Central memory CD8-positive, alpha-beta T cell (primary cell): ENCODE measurements at regions not wholly inside any gene's neighbourhood (a gene's known extent, or its start where the extent isn't known, plus 50 kb on each side); places are given as distances from the start of the nearest gene placed in this dataset.
"Not testable (repeated sequence)": the region's sequence is repeated elsewhere in the genome, so short reads cannot be mapped to it uniquely, and the experiment has no call there.

Experiments
- ATAC-seq: fragments of 150-1000 bp; cut with Tn5 transposase; replicated peaks from 2 replicates; pipeline ENCODE4 v1.10.0; 2022; ENCODE audit warnings: mild to moderate bottlenecking, moderate FRiP score, moderate number of reproducible peaks; ENCODE audit not compliant: poor library complexity, severe bottlenecking; ENCODE audit errors: extremely low read depth
- DNase-seq, 2 donors: peaks; one replicate each; pipeline ENCODE4 v3.0.0; 2021; ENCODE audit warnings: low spot score in 2 of 2
- H3K27ac Mint-ChIP-seq: one replicate; pipeline ENCODE4 v1.8.0; 2022; ENCODE audit warnings: low read depth, mild to moderate bottlenecking, moderate library complexity, mixed read lengths
- H3K27me3 Mint-ChIP-seq: one replicate; pipeline ENCODE4 v1.8.0; 2022; ENCODE audit warnings: mixed read lengths
- H3K36me3 Mint-ChIP-seq: one replicate; pipeline ENCODE4 v1.8.0; 2022; ENCODE audit warnings: mild to moderate bottlenecking, moderate library complexity, mixed read lengths; ENCODE audit not compliant: insufficient read depth
- H3K4me1 Mint-ChIP-seq: one replicate; pipeline ENCODE4 v1.8.0; 2022; ENCODE audit warnings: mixed read lengths
- H3K4me3 Mint-ChIP-seq: one replicate; pipeline ENCODE4 v1.8.0; 2022; ENCODE audit warnings: mild to moderate bottlenecking, moderate library complexity, mixed read lengths
- H3K9me3 Mint-ChIP-seq: one replicate; pipeline ENCODE4 v1.8.0; 2022; ENCODE audit warnings: mixed read lengths

- Mint-ChIP-seq H3K9me3 (peaks cover 4% of the 10 kb centered on the region), H3K27ac (no peak overlapping the region), H3K27me3 (no peaks in the 10 kb centered on the region), H3K36me3 (no peaks in the 10 kb centered on the region), H3K4me3 (no peak overlapping the region), H3K4me1 (no peaks in the 10 kb centered on the region)
- DNase-seq (no peak), ATAC-seq (no peak)
These were observed 544.0 kb upstream of the FAM98A start for GRCh38 chr2:34143149-34143548.

GRCh38 chr2:34142531-34143008, 543.5 kb upstream of the FAM98A start:
- not testable (repeated sequence) for H3K27me3 Mint-ChIP-seq, ATAC-seq, H3K4me3 Mint-ChIP-seq, H3K9me3 Mint-ChIP-seq, H3K36me3 Mint-ChIP-seq, H3K27ac Mint-ChIP-seq, H3K4me1 Mint-ChIP-seq, DNase-seq

GRCh38 chr2:34133065-34133464, 534.0 kb upstream of the FAM98A start:
- H3K27ac Mint-ChIP-seq, H3K4me3 Mint-ChIP-seq, ATAC-seq, H3K27me3 Mint-ChIP-seq, H3K4me1 Mint-ChIP-seq, H3K36me3 Mint-ChIP-seq, H3K9me3 Mint-ChIP-seq, DNase-seq: not testable (repeated sequence)

- Mint-ChIP-seq H3K27me3 (no peaks in the 10 kb centered on the region), H3K9me3 (no peaks in the 10 kb centered on the region), H3K36me3 (peaks cover 1% of the 10 kb centered on the region), H3K4me1 (no peaks in the 10 kb centered on the region), H3K4me3 (no peak overlapping the region), H3K27ac (no peak overlapping the region)
- DNase-seq (no peak), ATAC-seq (no peak)
These were observed 527.2 kb upstream of the FAM98A start for GRCh38 chr2:34126279-34126678.

GRCh38 chr2:34123996-34124785, 525.1 kb upstream of the FAM98A start:
- Mint-ChIP-seq H3K4me1 (no peaks in the 10 kb centered on the region), H3K27me3 (no peaks in the 10 kb centered on the region), H3K9me3 (no peaks in the 10 kb centered on the region), H3K4me3 (no peak overlapping the region), H3K36me3 (peaks cover 1% of the 10 kb centered on the region), H3K27ac (no peak overlapping the region)
- DNase-seq, result no peak
- no peak for ATAC-seq

- Mint-ChIP-seq H3K9me3 (no peaks in the 10 kb centered on the region), H3K36me3 (peaks cover 1% of the 10 kb centered on the region)
- no peak for ATAC-seq
These were observed 522.0 kb upstream of the FAM98A start for GRCh38 chr2:34121076-34121475.

GRCh38 chr2:34115076-34115475, 516.0 kb upstream of the FAM98A start:
- ATAC-seq, result no peak
- H3K27me3 Mint-ChIP-seq, result no peaks in the 10 kb centered on the region

More at GRCh38 chr2:34121076-34121475, 522.0 kb upstream of the FAM98A start:
- no peak for DNase-seq
- no peaks in the 10 kb centered on the region for H3K27me3 Mint-ChIP-seq
- no peak overlapping the region for H3K27ac Mint-ChIP-seq
- no peaks in the 10 kb centered on the region for H3K4me1 Mint-ChIP-seq
- no peak overlapping the region for H3K4me3 Mint-ChIP-seq

GRCh38 chr2:34112161-34112560, 513.1 kb upstream of the FAM98A start:
- no peak overlapping the region for H3K4me3 Mint-ChIP-seq
- H3K9me3 Mint-ChIP-seq, result no peaks in the 10 kb centered on the region
- H3K27ac Mint-ChIP-seq, result no peak overlapping the region
- DNase-seq (no peak), ATAC-seq (no peak)
- no peaks in the 10 kb centered on the region for H3K4me1 Mint-ChIP-seq
- H3K27me3 Mint-ChIP-seq, result no peaks in the 10 kb centered on the region
- peaks cover 2% of the 10 kb centered on the region for H3K36me3 Mint-ChIP-seq

More at GRCh38 chr2:34115076-34115475, 516.0 kb upstream of the FAM98A start:
- Mint-ChIP-seq H3K4me3 (no peak overlapping the region), H3K4me1 (no peaks in the 10 kb centered on the region), H3K9me3 (no peaks in the 10 kb centered on the region), H3K27ac (no peak overlapping the region), H3K36me3 (no peaks in the 10 kb centered on the region)
- DNase-seq, result no peak

- H3K27me3 Mint-ChIP-seq, result no peaks in the 10 kb centered on the region
- no peaks in the 10 kb centered on the region for H3K9me3 Mint-ChIP-seq
These were observed 511.3 kb upstream of the FAM98A start for GRCh38 chr2:34110392-34110791.

GRCh38 chr2:34107811-34108210, 508.7 kb upstream of the FAM98A start:
- DNase-seq, result no peak
- no peaks in the 10 kb centered on the region for H3K9me3 Mint-ChIP-seq
- H3K27me3 Mint-ChIP-seq, result no peaks in the 10 kb centered on the region
- H3K27ac Mint-ChIP-seq, result no peak overlapping the region
- peaks cover 2% of the 10 kb centered on the region for H3K36me3 Mint-ChIP-seq
- ATAC-seq, result no peak
- no peaks in the 10 kb centered on the region for H3K4me1 Mint-ChIP-seq
- H3K4me3 Mint-ChIP-seq, result no peak overlapping the region

More at GRCh38 chr2:34110392-34110791, 511.3 kb upstream of the FAM98A start:
- Mint-ChIP-seq H3K27ac (no peak overlapping the region), H3K4me1 (no peaks in the 10 kb centered on the region), H3K36me3 (peaks cover 2% of the 10 kb centered on the region), H3K4me3 (no peak overlapping the region)
- ATAC-seq (no peak), DNase-seq (no peak)

- ATAC-seq (no peak), DNase-seq (no peak)
- H3K36me3 Mint-ChIP-seq, result peaks cover 2% of the 10 kb centered on the region
- H3K9me3 Mint-ChIP-seq, result no peaks in the 10 kb centered on the region
- no peak overlapping the region for H3K4me3 Mint-ChIP-seq
- no peak overlapping the region for H3K27ac Mint-ChIP-seq
- H3K4me1 Mint-ChIP-seq, result no peaks in the 10 kb centered on the region
- H3K27me3 Mint-ChIP-seq, result no peaks in the 10 kb centered on the region
These were observed 506.1 kb upstream of the FAM98A start for GRCh38 chr2:34105006-34105767.

- Mint-ChIP-seq H3K27ac (no peak overlapping the region), H3K9me3 (no peaks in the 10 kb centered on the region), H3K36me3 (no peaks in the 10 kb centered on the region), H3K4me1 (no peaks in the 10 kb centered on the region), H3K4me3 (no peak overlapping the region), H3K27me3 (no peaks in the 10 kb centered on the region)
- DNase-seq (no peak), ATAC-seq (no peak)
These were observed 505.5 kb upstream of the FAM98A start for GRCh38 chr2:34104601-34105000.

GRCh38 chr2:34103437-34103836, 504.3 kb upstream of the FAM98A start:
- DNase-seq (no peak), ATAC-seq (no peak)
- H3K36me3 Mint-ChIP-seq, result no peaks in the 10 kb centered on the region
- no peaks in the 10 kb centered on the region for H3K4me1 Mint-ChIP-seq
- no peak overlapping the region for H3K4me3 Mint-ChIP-seq
- H3K27me3 Mint-ChIP-seq, result peaks cover 1% of the 10 kb centered on the region
- H3K9me3 Mint-ChIP-seq, result no peaks in the 10 kb centered on the region
- H3K27ac Mint-ChIP-seq, result no peak overlapping the region
